ENCODE measurements at regions not wholly inside any gene's neighbourhood (a gene's known extent, or its start where the extent isn't known, plus 50 kb on each side); places are given as distances from the start of the nearest gene placed in this dataset.

- H3K56ac ChIP-seq (replicated peaks; ENCODE audit: insufficient read length, low read depth, low read length): no peak overlapping the region
- no peak overlapping the region for H3K4me3 ChIP-seq (ENCODE audit: extremely low read depth in 1 of 4, insufficient read depth in 2 of 4, low read depth in 3 of 4, low read length in 4 of 4)
- H3K23me2 ChIP-seq (ENCODE audit: low read depth, low read length): no peaks in the 10 kb centered on the region
- H3K27me3 ChIP-seq (replicated peaks in 1 of 4; ENCODE audit: control insufficient read depth in 3 of 4, extremely low read depth in 1 of 4, insufficient read depth in 3 of 4, low read length in 3 of 4): no peaks in the 10 kb centered on the region
- H3K9me3 ChIP-seq (ENCODE audit: insufficient read depth in 2 of 2, low read depth in 1 of 2, low read length in 1 of 2): no peaks in the 10 kb centered on the region
- no peaks in the 10 kb centered on the region for H4K20me1 ChIP-seq (replicated peaks in 1 of 2; ENCODE audit: control insufficient read depth in 1 of 2, insufficient read depth in 2 of 2, low read length in 2 of 2)
- no peak overlapping the region for H3K4me2 ChIP-seq (ENCODE audit: insufficient read depth in 1 of 2, low read depth in 2 of 2, low read length in 2 of 2)
- H4K8ac ChIP-seq (ENCODE audit: extremely low read depth, insufficient read depth, low read length): no peak overlapping the region
- no peak overlapping the region for H3K4ac ChIP-seq (replicated peaks; ENCODE audit: insufficient read length, low read depth, low read length)
- CTCF ChIA-PET (ENCODE audit: partially characterized antibody): interaction anchor here (0.6 kb wide), 1 partner anchor 16 kb away, joined by 3 read pairs; no protein-coding TSS in a partner anchor
- no peaks in the 10 kb centered on the region for H3K4me1 ChIP-seq (replicated peaks in 1 of 4; ENCODE audit: control insufficient read depth in 3 of 4, insufficient read depth in 4 of 4, low read length in 3 of 4)
- H4K91ac ChIP-seq (replicated peaks; ENCODE audit: insufficient read length, low read length): no peak overlapping the region
- no peak overlapping the region for H3K23ac ChIP-seq (ENCODE audit: insufficient read length)
- no peak overlapping the region for H2BK12ac ChIP-seq (ENCODE audit: low read depth, low read length)
- no peak overlapping the region for H2BK15ac ChIP-seq (ENCODE audit: low read length)
- H3K9ac ChIP-seq (replicated peaks in 1 of 4; ENCODE audit: extremely low read depth in 1 of 4, low read depth in 3 of 4, low read length in 3 of 4): no peak overlapping the region
- H3K18ac ChIP-seq (ENCODE audit: extremely low read depth, low read length): no peak overlapping the region
- no peak overlapping the region for H2BK120ac ChIP-seq (replicated peaks; ENCODE audit: low read depth, low read length)
- POLR2A ChIA-PET (ENCODE audit: partially characterized antibody): no interaction called here
- no peaks in the 10 kb centered on the region for H3K79me1 ChIP-seq (ENCODE audit: low read depth, low read length)
- DNase-seq (ENCODE audit: low read depth in 1 of 2, low spot score in 2 of 2) (no peak), FAIRE-seq (no peak)
- H2AFZ ChIP-seq (ENCODE audit: low read length): 0 out of 2 replicates have a peak overlapping the region, but pooled peaks have one; percentile 8
- H2BK5ac ChIP-seq (ENCODE audit: low read depth, low read length): no peak overlapping the region
- H3K36me3 ChIP-seq (ENCODE audit: control insufficient read depth in 2 of 4, insufficient read depth in 4 of 4, low read length in 3 of 4): no peaks in the 10 kb centered on the region
- H2BK20ac ChIP-seq (ENCODE audit: low read length): no peak overlapping the region
- H4K5ac ChIP-seq (ENCODE audit: insufficient read length, low read depth, low read length): no peak overlapping the region
- H3K14ac ChIP-seq (ENCODE audit: insufficient read length): no peak overlapping the region
- no peak overlapping the region for H2AK5ac ChIP-seq (ENCODE audit: low read depth, low read length)
- no peak overlapping the region for H3K27ac ChIP-seq (ENCODE audit: low read depth, low read length)
- no peaks in the 10 kb centered on the region for H3K79me2 ChIP-seq (ENCODE audit: control insufficient read depth in 1 of 2, insufficient read depth in 2 of 2, low read length in 2 of 2)
- TF ChIP-seq SP4 (IDR thresholded peaks at IDR 0.05; ENCODE audit: low read length): no peak
- TF ChIP-seq PHF8 (conservative IDR thresholded peaks at IDR 0.05; ENCODE audit: low read depth, low read length): no peak
- TF ChIP-seq CTBP2 (IDR thresholded peaks at IDR 0.05; ENCODE audit: borderline replicate concordance, insufficient read depth, insufficient read length, low read length): no peak
- TF ChIP-seq YY1 (IDR thresholded peaks at IDR 0.05; ENCODE audit: low read depth, low read length): no peak
- no peak for TF ChIP-seq CTCF (IDR thresholded peaks at IDR 0.05; ENCODE audit: control extremely low read depth in 1 of 3, insufficient read depth in 1 of 3, low read depth in 1 of 3, low read length in 3 of 3)
- TF ChIP-seq FOSL1 (IDR thresholded peaks at IDR 0.05; ENCODE audit: insufficient read depth, low read depth, low read length): no peak
- TF ChIP-seq RAD21 (IDR thresholded peaks at IDR 0.05 in 1 of 2, conservative IDR thresholded peaks at IDR 0.05 in 1 of 2; ENCODE audit: low read depth in 2 of 2, low read length in 2 of 2): no peak
- TF ChIP-seq BRCA1 (IDR thresholded peaks at IDR 0.05; ENCODE audit: low read depth, low read length): no peak
- no peak for TF ChIP-seq HDAC2 (IDR thresholded peaks at IDR 0.05; ENCODE audit: borderline replicate concordance in 1 of 2, low read depth in 2 of 2, low read length in 2 of 2)
- no peak for TF ChIP-seq CBX5 (IDR thresholded peaks at IDR 0.05; ENCODE audit: low read depth, low read length)
- no peak for TF ChIP-seq MAFK (IDR thresholded peaks at IDR 0.05; ENCODE audit: low read depth, low read length)
- no peak for TF ChIP-seq ASH2L (IDR thresholded peaks at IDR 0.05; ENCODE audit: low read length)
- no peak for TF ChIP-seq BCL11A (IDR thresholded peaks at IDR 0.05; ENCODE audit: low read depth in 2 of 2, low read length in 2 of 2)
These were observed 81.3 kb upstream of the PIK3C3 start for GRCh38 chr18:41873730-41874129.

Data from H1 (cell line).